ENCODE measurements at regions not wholly inside any gene's neighbourhood (a gene's known extent, or its start where the extent isn't known, plus 50 kb on each side); places are given as distances from the start of the nearest gene placed in this dataset.
"Not testable (repeated sequence)": the region's sequence is repeated elsewhere in the genome, so short reads cannot be mapped to it uniquely, and the experiment has no call there.

GRCh38 chr13:83086948-83087347, 795.3 kb downstream of the SLITRK1 start:
- no peak for DNase-seq

- no peak for DNase-seq
Measured at GRCh38 chr13:83086088-83086487, 796.2 kb downstream of the SLITRK1 start.

- DNase-seq, result no peak
Measured at GRCh38 chr13:83085186-83085900, 796.9 kb downstream of the SLITRK1 start.

- DNase-seq, result no peak
Measured at GRCh38 chr13:83077499-83077898, 804.8 kb downstream of the SLITRK1 start.

DNA sequence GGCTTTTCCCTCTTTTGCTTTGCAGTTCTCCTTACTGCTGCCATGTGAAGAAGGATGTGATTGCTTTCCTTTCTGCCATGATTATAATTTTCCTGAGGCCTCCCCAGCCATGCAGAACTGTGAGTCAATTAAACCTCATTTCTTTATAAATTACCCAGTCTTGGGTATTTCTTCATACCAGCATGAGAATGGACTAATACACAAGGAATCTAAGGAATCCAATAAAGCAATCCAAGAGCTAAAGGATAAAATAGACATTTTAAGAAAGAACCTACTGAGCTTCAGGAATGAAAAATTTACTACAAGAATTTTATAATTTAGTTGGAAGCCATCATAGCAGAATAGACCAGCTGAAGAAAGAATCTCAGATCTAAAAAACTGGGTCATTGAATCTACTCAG, 808.3 kb downstream of the SLITRK1 start:
- DNase-seq, result not testable (repeated sequence)

- no peak for DNase-seq
Measured at GRCh38 chr13:83065108-83065507, 817.2 kb downstream of the SLITRK1 start.

DNA sequence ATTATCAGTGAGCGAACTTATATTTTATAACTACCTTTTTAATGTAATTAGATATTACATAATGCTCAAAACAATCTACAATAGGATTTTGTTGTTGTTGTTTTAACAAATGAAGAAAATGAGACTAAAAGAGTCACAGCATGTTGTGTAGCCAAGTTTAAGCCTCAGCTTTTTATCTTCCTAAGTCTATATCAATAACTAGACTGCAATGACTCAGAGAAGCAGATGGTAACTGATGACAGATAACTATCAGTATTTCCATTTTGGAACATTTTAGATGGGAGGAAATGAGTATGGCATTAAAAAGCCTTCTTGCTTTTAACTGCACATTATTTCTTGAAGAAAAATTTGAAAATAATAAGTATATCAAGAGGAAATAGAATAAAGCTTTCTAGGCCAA, 825.2 kb downstream of the SLITRK1 start:
- DNase-seq, result no peak

DNA sequence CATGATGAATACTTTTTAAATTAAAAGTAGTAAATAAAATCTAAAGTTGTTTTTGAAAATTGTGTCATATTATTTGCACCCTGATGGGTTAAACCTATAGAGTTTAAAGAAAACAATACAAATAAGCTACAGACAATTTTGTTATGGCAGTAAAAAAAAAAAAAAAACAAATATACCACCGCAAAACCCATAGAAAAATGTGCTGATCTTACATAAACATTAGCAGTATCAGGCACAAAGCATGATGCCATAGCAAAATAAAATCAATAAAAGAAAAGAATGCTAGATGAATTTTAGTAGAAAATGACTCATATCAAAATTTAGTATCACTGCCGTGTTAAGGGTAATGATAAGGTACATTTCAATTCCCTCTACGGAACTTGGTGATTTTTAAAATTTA, 826.0 kb downstream of the SLITRK1 start:
- no peak for DNase-seq

DNA sequence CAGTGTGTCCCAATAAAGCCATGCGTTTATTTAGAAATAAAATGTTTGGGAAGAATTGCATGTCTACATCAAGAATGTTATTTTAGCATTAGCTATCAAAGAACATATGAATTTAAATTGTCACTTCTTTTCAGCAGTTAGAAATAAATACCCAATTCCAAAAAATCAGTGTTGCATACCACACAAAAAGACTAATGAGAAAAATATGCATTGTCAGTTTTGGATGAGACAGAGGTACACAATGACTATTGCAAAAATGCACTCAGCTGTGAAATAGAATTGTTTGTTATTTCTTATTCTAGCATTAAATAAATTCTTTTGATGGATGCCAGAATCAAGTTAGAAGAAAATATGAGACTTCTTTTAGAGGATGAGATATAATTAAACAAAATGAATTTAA, 833.9 kb downstream of the SLITRK1 start:
- DNase-seq, result no peak

GRCh38 chr13:83024955-83025594, 857.2 kb downstream of the SLITRK1 start:
- no peak for DNase-seq

DNA sequence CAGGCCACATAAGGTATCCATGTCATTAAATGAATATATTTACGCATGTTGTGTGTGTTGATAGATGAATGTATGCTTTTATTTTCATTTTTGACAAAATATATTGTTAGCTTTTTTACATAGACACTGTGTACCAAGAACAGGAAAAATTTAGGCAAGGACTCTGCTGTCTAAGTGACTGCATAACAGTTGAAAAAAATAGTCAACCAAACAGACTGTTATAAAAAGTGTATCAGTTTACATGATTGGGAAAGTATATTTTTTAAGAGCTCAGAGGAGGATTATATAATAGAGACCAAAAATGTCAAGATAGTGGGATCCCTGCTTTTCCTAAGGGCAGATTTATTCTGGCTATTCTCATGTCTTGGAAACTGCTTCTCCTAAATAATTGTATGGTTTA, 858.0 kb downstream of the SLITRK1 start:
- DNase-seq, result no peak

DNA sequence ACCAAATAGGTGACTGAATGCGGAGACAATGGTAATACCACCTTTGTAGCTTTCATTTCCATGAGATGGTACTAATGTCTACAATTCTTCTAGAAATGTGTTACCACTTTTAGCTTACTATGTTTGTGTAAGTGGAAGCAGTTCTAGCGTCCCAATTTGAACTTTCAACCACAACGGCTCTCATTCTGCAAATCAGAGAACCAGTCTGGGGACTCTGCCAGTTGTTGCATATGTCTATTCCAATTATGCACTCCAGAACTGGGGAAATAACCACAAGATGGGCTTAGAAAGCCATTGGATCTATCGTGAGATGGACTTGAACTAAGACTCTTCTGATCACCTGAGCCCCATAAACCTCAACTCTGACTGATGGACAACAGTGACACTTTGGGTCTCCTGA, 862.3 kb downstream of the SLITRK1 start:
- DNase-seq, result no peak

- DNase-seq, result no peak
Measured at GRCh38 chr13:83009987-83010386, 872.3 kb downstream of the SLITRK1 start.

GRCh38 chr13:83008212-83008929, 873.9 kb downstream of the SLITRK1 start:
- DNase-seq, result no peak

GRCh38 chr13:83007226-83007625, 875.0 kb downstream of the SLITRK1 start:
- DNase-seq, result no peak

GRCh38 chr13:83003185-83003584, 879.1 kb downstream of the SLITRK1 start:
- DNase-seq, result no peak

- no peak for DNase-seq
Measured at GRCh38 chr13:82993417-82993816, 888.9 kb downstream of the SLITRK1 start.

DNA sequence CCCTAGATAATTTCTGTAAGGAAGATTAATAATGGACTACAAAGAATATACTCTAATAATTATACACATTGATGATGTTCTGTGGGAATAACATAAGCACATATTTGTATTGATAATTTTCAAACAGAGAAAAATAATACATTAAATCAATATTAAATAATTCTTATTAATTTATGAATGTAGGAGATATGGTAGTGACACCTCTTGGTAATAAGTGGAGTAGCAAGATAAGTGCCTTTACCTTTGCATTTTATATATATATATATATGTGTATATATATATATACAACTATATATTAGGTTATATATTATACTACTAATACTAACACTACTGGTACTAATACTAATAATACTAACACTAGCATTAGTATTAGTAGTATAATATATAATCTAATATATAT, 905.8 kb downstream of the SLITRK1 start:
- DNase-seq, result no peak

DNA sequence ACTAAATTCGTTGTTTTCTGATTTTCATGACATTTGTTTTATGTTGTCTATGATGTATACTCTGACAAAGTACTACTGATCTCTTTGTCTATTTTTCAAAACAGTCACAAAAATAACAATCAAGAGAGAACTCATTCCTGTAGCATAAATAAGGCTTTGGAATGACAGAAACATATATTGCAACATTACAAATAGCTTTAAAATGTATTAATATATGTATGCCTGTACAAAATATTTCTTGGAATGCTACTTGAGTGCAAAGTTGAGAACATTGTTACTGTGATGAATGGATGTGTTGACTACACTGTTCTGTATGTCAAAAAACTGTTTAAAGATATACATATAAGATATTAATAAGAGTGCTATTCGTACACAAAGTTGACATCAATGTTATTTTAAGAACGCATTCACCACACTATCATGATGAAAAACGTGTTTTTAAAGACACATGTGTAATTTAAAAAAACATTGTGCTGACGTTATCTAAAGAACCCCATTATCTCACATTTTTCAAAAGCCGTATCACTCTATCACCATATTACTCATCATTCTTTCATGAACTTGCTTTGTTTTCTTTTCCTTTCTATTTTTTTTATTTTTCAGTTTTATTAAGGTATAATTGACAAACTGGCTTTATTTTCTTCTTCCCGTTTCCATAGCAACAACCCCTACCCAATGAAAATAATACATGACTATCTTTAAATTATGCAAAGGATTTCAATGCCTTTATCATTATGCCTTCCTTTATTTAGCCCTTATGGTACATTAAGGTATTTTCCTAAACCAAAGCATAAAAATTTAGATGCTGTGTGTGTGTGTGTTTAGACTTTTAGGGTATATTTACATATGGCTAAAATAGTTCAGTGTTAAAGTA, 918.8 kb downstream of the SLITRK1 start:
- no peak for DNase-seq

GRCh38 chr13:82962397-82962796, 919.9 kb downstream of the SLITRK1 start:
- DNase-seq, result no peak

DNA sequence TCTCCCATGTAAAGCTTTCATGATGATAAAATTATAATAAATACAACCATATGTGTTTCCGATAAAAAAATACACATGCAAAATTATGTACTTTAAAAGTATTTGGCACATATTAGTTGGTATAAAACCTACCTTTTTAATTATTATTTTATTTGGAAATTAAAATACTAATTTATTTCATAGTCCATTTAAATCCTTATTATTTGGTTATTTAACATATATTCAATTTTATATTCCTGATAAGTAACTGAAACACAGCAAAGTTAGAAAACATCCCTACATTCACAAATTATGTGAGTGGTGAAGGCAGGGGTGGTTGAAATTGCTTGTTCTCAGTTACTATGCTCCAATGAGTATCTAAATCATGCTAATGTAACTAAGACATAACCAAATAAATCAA, 920.5 kb downstream of the SLITRK1 start:
- DNase-seq, result no peak

DNA sequence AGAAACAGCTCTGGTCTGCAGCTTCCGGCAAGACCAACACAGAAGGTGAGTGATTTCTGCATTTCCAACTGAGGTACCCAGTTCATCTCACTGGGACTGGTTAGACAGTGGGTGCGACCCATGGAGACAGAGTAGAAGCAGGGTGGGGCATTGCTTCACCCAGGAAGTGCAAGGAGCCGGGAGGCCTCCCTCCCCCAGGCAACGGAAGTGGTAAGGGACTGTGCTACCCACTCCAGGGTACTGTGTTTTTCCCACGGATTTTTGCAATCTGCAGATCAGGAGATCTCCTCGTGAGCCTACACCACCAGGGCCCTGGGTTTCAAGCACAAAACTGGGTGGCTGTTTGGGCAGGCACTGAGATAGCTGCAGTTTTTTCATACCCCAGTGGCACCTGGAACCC, 929.9 kb downstream of the SLITRK1 start:
- not testable (repeated sequence) for DNase-seq

DNA sequence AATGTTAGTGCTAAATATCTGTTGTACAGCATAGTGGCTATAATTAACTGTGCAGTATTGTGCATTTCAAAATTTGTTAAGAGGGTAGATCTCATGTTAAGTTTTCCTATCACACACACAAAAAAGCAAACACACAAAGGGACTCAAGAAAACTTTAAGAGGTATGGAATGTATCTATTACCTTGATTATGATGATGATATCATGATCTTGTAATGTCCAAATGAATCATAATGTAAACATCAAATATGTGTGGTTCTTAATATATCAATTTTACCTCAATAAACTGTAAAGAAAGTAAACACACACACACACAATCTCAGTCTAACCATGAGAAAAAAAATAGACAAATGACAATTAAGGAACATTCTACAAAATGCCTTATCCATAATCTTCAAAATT, 934.6 kb downstream of the SLITRK1 start:
- no peak for DNase-seq

Measured in T-helper 1 cell (primary cell).